Mesendoderm (in vitro differentiated cells): ENCODE measurements at regions not wholly inside any gene's neighbourhood (a gene's known extent, or its start where the extent isn't known, plus 50 kb on each side); places are given as distances from the start of the nearest gene placed in this dataset.
A peak's percentile ranks its signal among the peaks of the same experiment; 100 is the strongest.
"Not testable (repeated sequence)": the region's sequence is repeated elsewhere in the genome, so short reads cannot be mapped to it uniquely, and the experiment has no call there.

Experiments
- DNase-seq: peaks from one replicate; pipeline ENCODE4 v3.0.0; 2013
- H2AK5ac ChIP-seq: 2 replicates; pipeline ENCODE4 v1.6.1; 2013; ENCODE audit warnings: low read length, inconsistent platforms
- H2BK120ac ChIP-seq: 2 replicates; pipeline ENCODE4 v1.6.1; 2013; ENCODE audit warnings: low read depth, mild to moderate bottlenecking, low read length, moderate library complexity, mixed read lengths
- H2BK15ac ChIP-seq: replicated peaks from 2 replicates; pipeline ENCODE4 v1.6.1; 2013; ENCODE audit warnings: low read depth, mild to moderate bottlenecking, moderate library complexity
- H2BK5ac ChIP-seq: 2 replicates; pipeline ENCODE4 v1.6.1; 2013; ENCODE audit warnings: low read length, inconsistent platforms
- H3K18ac ChIP-seq: 2 replicates; pipeline ENCODE4 v1.6.1; 2013; ENCODE audit warnings: mild to moderate bottlenecking, low read length, mixed read lengths
- H3K23ac ChIP-seq: one replicate; pipeline ENCODE4 v1.6.1; 2013; ENCODE audit warnings: low read length
- H3K27ac ChIP-seq: 2 replicates; pipeline ENCODE4 v1.5.1; 2013; ENCODE audit warnings: low read depth, mild to moderate bottlenecking, inconsistent platforms, low read length, moderate library complexity
- H3K27me3 ChIP-seq: 2 replicates; pipeline ENCODE4 v1.6.1; 2013; ENCODE audit warnings: low read length, control low read depth, mild to moderate bottlenecking, inconsistent platforms; ENCODE audit not compliant: insufficient read depth, poor library complexity
- H3K36me3 ChIP-seq: 2 replicates; pipeline ENCODE4 v1.6.1; 2013; ENCODE audit warnings: low read length, inconsistent platforms; ENCODE audit not compliant: control insufficient read depth, insufficient read depth
- H3K4ac ChIP-seq: one replicate; pipeline ENCODE4 v1.6.1; 2013; ENCODE audit warnings: low read depth, mild to moderate bottlenecking, low read length, moderate library complexity
- H3K4me1 ChIP-seq: 2 replicates; pipeline ENCODE4 v1.6.1; 2013; ENCODE audit warnings: low read depth, low read length, inconsistent platforms; ENCODE audit not compliant: control insufficient read depth
- H3K4me2 ChIP-seq: 2 replicates; pipeline ENCODE4 v1.6.1; 2013; ENCODE audit warnings: low read length
- H3K4me3 ChIP-seq: 2 replicates; pipeline ENCODE4 v1.5.1; 2013; ENCODE audit warnings: mild to moderate bottlenecking, low read length
- H3K56ac ChIP-seq: one replicate; pipeline ENCODE4 v1.6.1; 2013; ENCODE audit warnings: low read length
- H3K79me1 ChIP-seq: 2 replicates; pipeline ENCODE4 v1.6.1; 2013; ENCODE audit warnings: low read length, inconsistent platforms
- H3K79me2 ChIP-seq: 2 replicates; pipeline ENCODE4 v1.6.1; 2013; ENCODE audit warnings: mild to moderate bottlenecking, low read length; ENCODE audit not compliant: control insufficient read depth, insufficient read depth
- H3K9ac ChIP-seq: 2 replicates; pipeline ENCODE4 v1.6.1; 2013; ENCODE audit warnings: low read length, inconsistent platforms
- H4K5ac ChIP-seq: one replicate; pipeline ENCODE4 v1.6.1; 2013; ENCODE audit warnings: low read length
- H4K8ac ChIP-seq: one replicate; pipeline ENCODE4 v1.6.1; 2013; ENCODE audit warnings: low read depth, mild to moderate bottlenecking, control low read depth, low read length, moderate library complexity
- WGBS: extraction: QIAGEN DNeasy Blood & Tissue Kit; methylation state at CpG from one replicate; pipeline ENCODE4 v1.1.7; 2013; ENCODE audit warnings: low lambda C conversion rate, missing lambda C conversion rate; ENCODE audit not compliant: insufficient coverage; ENCODE audit errors: extremely low coverage; 5-methylcytosine and 5-hydroxymethylcytosine counted together

- H3K36me3 ChIP-seq, DNase-seq, H3K79me1 ChIP-seq, H4K5ac ChIP-seq, H3K4me2 ChIP-seq, H3K18ac ChIP-seq, H3K27me3 ChIP-seq, H2BK120ac ChIP-seq, H3K4ac ChIP-seq, H3K9ac ChIP-seq, H3K23ac ChIP-seq, H3K56ac ChIP-seq, H4K8ac ChIP-seq, H2BK15ac ChIP-seq, H3K79me2 ChIP-seq, H3K27ac ChIP-seq, H3K4me1 ChIP-seq, H2AK5ac ChIP-seq, H2BK5ac ChIP-seq, H3K4me3 ChIP-seq: not testable (repeated sequence)
Observed at GRCh38 chr5:169518779-169519178, 64.8 kb upstream of the SPDL1 start.

GRCh38 chr5:169512385-169512784 is 71.2 kb upstream of the SPDL1 start:
- no peak overlapping the region for H3K56ac ChIP-seq
- H2BK120ac ChIP-seq = no peak overlapping the region
- H4K8ac ChIP-seq = no peak overlapping the region
- no peaks in the 10 kb centered on the region for H3K79me1 ChIP-seq
- no peak overlapping the region for H3K4me2 ChIP-seq
- no peak overlapping the region for H4K5ac ChIP-seq
- H3K9ac ChIP-seq = no peak overlapping the region
- no peak overlapping the region for H3K18ac ChIP-seq
- no peak overlapping the region for H2BK15ac ChIP-seq
- no CpG with 5 or more reads among the region's 4 CpGs for WGBS
- DNase-seq = no peak
- H3K4me3 ChIP-seq = no peak overlapping the region
- no peak overlapping the region for H3K23ac ChIP-seq
- H2BK5ac ChIP-seq = no peak overlapping the region
- H3K27me3 ChIP-seq = no peaks in the 10 kb centered on the region
- H3K4ac ChIP-seq = no peak overlapping the region
- no peak overlapping the region for H2AK5ac ChIP-seq
- no peak overlapping the region for H3K27ac ChIP-seq
- H3K4me1 ChIP-seq = no peaks in the 10 kb centered on the region
- H3K79me2 ChIP-seq = no peaks in the 10 kb centered on the region
- no peaks in the 10 kb centered on the region for H3K36me3 ChIP-seq

- no peak overlapping the region for H3K4ac ChIP-seq
- no peak overlapping the region for H3K56ac ChIP-seq
- H2AK5ac ChIP-seq = no peak overlapping the region
- no peak overlapping the region for H3K9ac ChIP-seq
- no peak overlapping the region for H4K5ac ChIP-seq
- no peak overlapping the region for H3K18ac ChIP-seq
- H3K36me3 ChIP-seq = no peaks in the 10 kb centered on the region
- H3K79me1 ChIP-seq = no peaks in the 10 kb centered on the region
- DNase-seq = peak; percentile 26
- no peaks in the 10 kb centered on the region for H3K79me2 ChIP-seq
- H4K8ac ChIP-seq = no peak overlapping the region
- H2BK5ac ChIP-seq = no peak overlapping the region
- no peak overlapping the region for H3K23ac ChIP-seq
- no peak overlapping the region for H3K4me2 ChIP-seq
- no peaks in the 10 kb centered on the region for H3K4me1 ChIP-seq
- H2BK15ac ChIP-seq = no peak overlapping the region
- no peak overlapping the region for H3K27ac ChIP-seq
- WGBS = no CpG with 5 or more reads among the region's 3 CpGs
- no peaks in the 10 kb centered on the region for H3K27me3 ChIP-seq
- H3K4me3 ChIP-seq = no peak overlapping the region
- H2BK120ac ChIP-seq = no peak overlapping the region
Observed at GRCh38 chr5:169511708-169512107, 71.9 kb upstream of the SPDL1 start.

GRCh38 chr5:169507051-169507450 is 76.5 kb upstream of the SPDL1 start:
- no peak overlapping the region for H2BK5ac ChIP-seq
- H3K4me2 ChIP-seq = no peak overlapping the region
- H3K56ac ChIP-seq = no peak overlapping the region
- no peaks in the 10 kb centered on the region for H3K36me3 ChIP-seq
- H2AK5ac ChIP-seq = no peak overlapping the region
- no peak overlapping the region for H3K18ac ChIP-seq
- no peak overlapping the region for H4K5ac ChIP-seq
- H3K4me1 ChIP-seq = peaks cover 9% of the 10 kb centered on the region
- no peak overlapping the region for H3K9ac ChIP-seq
- no peaks in the 10 kb centered on the region for H3K79me2 ChIP-seq
- no peak for DNase-seq
- H2BK120ac ChIP-seq = no peak overlapping the region
- H4K8ac ChIP-seq = no peak overlapping the region
- H3K4ac ChIP-seq = no peak overlapping the region
- no peak overlapping the region for H2BK15ac ChIP-seq
- H3K27me3 ChIP-seq = no peaks in the 10 kb centered on the region
- H3K23ac ChIP-seq = no peak overlapping the region
- WGBS = no CpG with 5 or more reads among the region's 1 CpG
- H3K27ac ChIP-seq = no peak overlapping the region
- no peaks in the 10 kb centered on the region for H3K79me1 ChIP-seq
- no peak overlapping the region for H3K4me3 ChIP-seq

- Histone ChIP-seq H3K79me1 (no peaks in the 10 kb centered on the region), H3K4me2 (no peak overlapping the region), H3K27me3 (no peaks in the 10 kb centered on the region), H3K4me3 (no peak overlapping the region), H3K18ac (no peak overlapping the region), H3K79me2 (no peaks in the 10 kb centered on the region), H4K8ac (no peak overlapping the region), H3K27ac (no peak overlapping the region), H2BK5ac (no peak overlapping the region), H3K4me1 (peaks cover 9% of the 10 kb centered on the region), H3K9ac (no peak overlapping the region), H3K23ac (no peak overlapping the region), H2BK120ac (peak overlapping the region; percentile 82), H3K56ac (no peak overlapping the region), H2AK5ac (no peak overlapping the region), H3K36me3 (no peaks in the 10 kb centered on the region), H3K4ac (no peak overlapping the region), H4K5ac (no peak overlapping the region), H2BK15ac (no peak overlapping the region)
- peak; percentile 96 for DNase-seq
- WGBS = no CpG with 5 or more reads among the region's 5 CpGs
Observed at GRCh38 chr5:169503886-169504285, 79.7 kb upstream of the SPDL1 start.

- no peak overlapping the region for H3K27ac ChIP-seq
- no peak overlapping the region for H4K5ac ChIP-seq
- no peaks in the 10 kb centered on the region for H3K36me3 ChIP-seq
- H3K18ac ChIP-seq = no peak overlapping the region
- DNase-seq = no peak
- no peak overlapping the region for H2BK5ac ChIP-seq
- no peak overlapping the region for H3K4me2 ChIP-seq
- no peak overlapping the region for H2AK5ac ChIP-seq
- WGBS = no CpG with 5 or more reads among the region's 2 CpGs
- H3K9ac ChIP-seq = no peak overlapping the region
- no peaks in the 10 kb centered on the region for H3K79me1 ChIP-seq
- no peaks in the 10 kb centered on the region for H3K79me2 ChIP-seq
- H2BK15ac ChIP-seq = no peak overlapping the region
- no peak overlapping the region for H3K56ac ChIP-seq
- no peak overlapping the region for H3K4me3 ChIP-seq
- no peak overlapping the region for H3K23ac ChIP-seq
- H3K4ac ChIP-seq = no peak overlapping the region
- H4K8ac ChIP-seq = no peak overlapping the region
- H3K4me1 ChIP-seq = peaks cover 9% of the 10 kb centered on the region
- no peaks in the 10 kb centered on the region for H3K27me3 ChIP-seq
- H2BK120ac ChIP-seq = no peak overlapping the region
Observed at GRCh38 chr5:169499990-169500505, 83.5 kb upstream of the SPDL1 start.
